HCT116 (cell line): ENCODE measurements at regions not wholly inside any gene's neighbourhood (a gene's known extent, or its start where the extent isn't known, plus 50 kb on each side); places are given as distances from the start of the nearest gene placed in this dataset.

Source experiments
- ATAC-seq: fragments of 200-7000 bp; cut with Tn5 transposase; 2 replicates; pipeline ENCODE4 v1.9.1; 2020; ENCODE audit warnings: mild to moderate bottlenecking, moderate library complexity
- BruUV-seq: library from RNA; stranded (reverse); fragments of 400-500 nt; replicated peaks from 2 replicates; lab custom pipeline; 2021; lab: Mats Ljungman, UMichigan
- CTCF ChIA-PET: fragments of 300-600 bp; sonication (Branson Sonifier 250); formaldehyde crosslinking; loops from one replicate; lab custom pipeline; 2021; ENCODE audit warnings: antibody characterized with exemption; lab: Charles Lee
- POLR2A ChIA-PET: fragments of 300-600, 350-600 bp; sonication (Branson Sonifier 250); formaldehyde crosslinking; loops from one replicate; lab custom pipeline; 2021; ENCODE audit warnings: antibody characterized with exemption; lab: Charles Lee
- RAD21 ChIA-PET, 2 experiments: fragments of 300-600 bp; sonication (Branson Sonifier 250); formaldehyde crosslinking; loops; one replicate each; lab custom pipeline; 2023; ENCODE audit warnings: low total read pairs in 2 of 2; ENCODE audit not compliant: uncharacterized antibody in 2 of 2, unreplicated experiment in 2 of 2, low non-redundant PET in 1 of 2; lab: Charles Lee
- DNase-seq: peaks from one replicate; pipeline ENCODE4 v3.0.0-alpha.2; 2010; ENCODE audit warnings: low read depth, low spot score
- H2AFZ ChIP-seq: fragments of 200-600 bp; shearing (Covaris generic), sonication (generic); 2 replicates; pipeline ENCODE4 v1.6.1; 2017; ENCODE audit warnings: low read depth, mixed run types, mixed read lengths, antibody characterized with exemption, low read length; ENCODE audit not compliant: poor library complexity, severe bottlenecking
- H3K27ac ChIP-seq: 2 replicates; pipeline ENCODE4 v1.5.1; 2012; ENCODE audit warnings: low read depth, low read length
- H3K27me3 ChIP-seq: fragments of 200-600 bp; sonication (generic); 2 replicates; pipeline ENCODE4 v1.6.1; 2016; ENCODE audit warnings: mixed run types, low read length, mixed read lengths; ENCODE audit not compliant: insufficient read depth
- H3K36me3 ChIP-seq, 2 experiments: fragments of 200-500 bp in 1 of 2; fragments of 200-600 bp in 1 of 2; sonication (Bioruptor generic) in 1 of 2; sonication (generic) in 1 of 2; 2 replicates each; pipeline versions ENCODE4 v1.5.1 to v1.6.1; 2014 to 2016; ENCODE audit warnings: low read length in 2 of 2, inconsistent platforms in 1 of 2, mixed read lengths in 1 of 2, mixed run types in 1 of 2; ENCODE audit not compliant: insufficient read depth in 2 of 2, control insufficient read depth in 1 of 2
- H3K4me1 ChIP-seq, 2 experiments: fragments of 200-600 bp in 1 of 2; sonication (generic) in 1 of 2; 2 replicates each; pipeline versions ENCODE4 v1.5.1 to v1.6.1; 2012 to 2017; ENCODE audit warnings: low read length in 2 of 2, inconsistent platforms in 1 of 2, mild to moderate bottlenecking in 1 of 2, mixed read lengths in 1 of 2, mixed run types in 1 of 2, moderate library complexity in 1 of 2; ENCODE audit not compliant: insufficient read depth in 2 of 2, control insufficient read depth in 1 of 2
- H3K4me2 ChIP-seq: fragments of 200-600 bp; sonication (generic); 2 replicates; pipeline ENCODE4 v1.6.1; 2017; ENCODE audit warnings: mixed run types, low read length, mixed read lengths
- H3K4me3 ChIP-seq, 2 experiments: fragments of 200-600 bp in 1 of 2; sonication (generic) in 1 of 2; replicated peaks in 1 of 2; 2 replicates each; pipeline ENCODE4 v1.5.1; 2011 to 2016; ENCODE audit warnings: low read length in 2 of 2, control low read depth in 1 of 2, low read depth in 1 of 2, mild to moderate bottlenecking in 1 of 2, mixed read lengths in 1 of 2, mixed run types in 1 of 2
- H3K79me2 ChIP-seq: fragments of 200-600 bp; sonication (generic); 2 replicates; pipeline ENCODE4 v1.6.1; 2017; ENCODE audit warnings: mild to moderate bottlenecking, mixed run types, low read length, moderate library complexity, mixed read lengths; ENCODE audit not compliant: insufficient read depth
- H3K9ac ChIP-seq: fragments of 200-600 bp; sonication (generic); 2 replicates; pipeline ENCODE4 v1.6.1; 2016; ENCODE audit warnings: low read length, mixed read lengths
- H3K9me2 ChIP-seq: fragments of 200-600 bp; sonication (generic), shearing (Covaris generic); 2 replicates; pipeline ENCODE4 v1.6.1; 2017; ENCODE audit warnings: mixed run types, mild to moderate bottlenecking, moderate library complexity; ENCODE audit not compliant: insufficient read depth
- H3K9me3 ChIP-seq, 2 experiments: fragments of 200-500 bp in 1 of 2; fragments of 200-600 bp in 1 of 2; sonication (Bioruptor generic) in 1 of 2; sonication (generic) in 1 of 2; 2 replicates each; pipeline ENCODE4 v1.6.1; 2014 to 2017; ENCODE audit warnings: low read length in 2 of 2, mixed read lengths in 2 of 2, inconsistent platforms in 1 of 2, low read depth in 1 of 2, mild to moderate bottlenecking in 1 of 2, mixed run types in 1 of 2, moderate library complexity in 1 of 2; ENCODE audit not compliant: control insufficient read depth in 1 of 2, insufficient read depth in 1 of 2
- H4K20me1 ChIP-seq: fragments of 200-600 bp; sonication (generic), shearing (Covaris generic); 2 replicates; pipeline ENCODE4 v1.6.1; 2017; ENCODE audit warnings: mixed run types, mild to moderate bottlenecking, moderate library complexity; ENCODE audit not compliant: insufficient read depth
- CBX3 ChIP-seq: IDR thresholded peaks from 2 replicates; pipeline ENCODE4 v1.6.1; 2012; ENCODE audit warnings: low read depth
- CEBPB ChIP-seq: IDR thresholded peaks from 2 replicates; pipeline ENCODE4 v1.6.1; 2012; ENCODE audit warnings: low read depth
- CTCF ChIP-seq, 3 experiments: fragments of 200-600 bp in 1 of 3; sonication (generic) in 1 of 3; IDR thresholded peaks in 2 of 3; conservative IDR thresholded peaks in 1 of 3; 2 replicates each; pipeline ENCODE4 v1.5.1; 2012 to 2017; ENCODE audit warnings: low read depth in 2 of 3, low read length in 2 of 3, antibody characterized with exemption in 1 of 3, borderline replicate concordance in 1 of 3, control low read depth in 1 of 3, mild to moderate bottlenecking in 1 of 3, mixed read lengths in 1 of 3, mixed run types in 1 of 3, moderate library complexity in 1 of 3; ENCODE audit not compliant: insufficient read depth in 1 of 3
- EGR1 ChIP-seq: IDR thresholded peaks from 2 replicates; pipeline ENCODE4 v1.6.1; 2012; ENCODE audit warnings: low read depth
- ELF1 ChIP-seq: IDR thresholded peaks from 2 replicates; pipeline ENCODE4 v1.6.1; 2012; ENCODE audit warnings: low read depth, borderline replicate concordance
- MAX ChIP-seq: IDR thresholded peaks from 2 replicates; pipeline ENCODE4 v1.6.1; 2012
- RAD21 ChIP-seq: IDR thresholded peaks from 2 replicates; pipeline ENCODE4 v1.6.1; 2012; ENCODE audit warnings: low read depth, mild to moderate bottlenecking
- SIN3A ChIP-seq: IDR thresholded peaks from 2 replicates; pipeline ENCODE4 v1.6.1; 2012; ENCODE audit warnings: low read depth
- SP1 ChIP-seq: IDR thresholded peaks from 2 replicates; pipeline ENCODE4 v1.6.1; 2012; ENCODE audit warnings: low read depth
- SRF ChIP-seq: IDR thresholded peaks from 2 replicates; pipeline ENCODE4 v1.6.1; 2012; ENCODE audit warnings: low read depth
- TCF7L2 ChIP-seq: IDR thresholded peaks from 2 replicates; pipeline ENCODE4 v1.7.0; 2011; ENCODE audit warnings: borderline replicate concordance, inconsistent platforms; ENCODE audit not compliant: insufficient read depth, insufficient read length; ENCODE audit errors: extremely low read depth
- YY1 ChIP-seq: IDR thresholded peaks from 2 replicates; pipeline ENCODE4 v1.6.1; 2011; ENCODE audit warnings: low read length, low read depth, moderate library complexity, mild to moderate bottlenecking; ENCODE audit not compliant: insufficient replicate concordance; ENCODE audit errors: extremely low read depth
- ZFX ChIP-seq: fragments of 450-650 bp; IDR thresholded peaks from 2 replicates; pipeline ENCODE4 v1.6.1; 2017
- intact Hi-C: fragments of 100-400 bp; cut with micrococcal nuclease; formaldehyde crosslinking; loops from 2 replicates; pipeline ENCODE4 v1.10.0; 2022

- RAD21 ChIA-PET: no interaction called here
- Histone ChIP-seq H3K4me1 (peaks cover 9 to 17% of the 10 kb centered on the region in 2 experiments; a peak in 3 of 4 replicates), H3K4me3 (no peak overlapping the region), H2AFZ (no peak overlapping the region), H3K9me2 (no peaks in the 10 kb centered on the region), H3K27ac (no peak overlapping the region), H4K20me1 (no peaks in the 10 kb centered on the region), H3K36me3 (no peaks in the 10 kb centered on the region), H3K9me3 (no peaks in the 10 kb centered on the region), H3K9ac (no peak overlapping the region), H3K4me2 (no peak overlapping the region; the same call in 1 of the 2 replicates), H3K27me3 (no peaks in the 10 kb centered on the region), H3K79me2 (no peaks in the 10 kb centered on the region)
- POLR2A ChIA-PET: no interaction called here
- BruUV-seq: no TSS peak
- ATAC-seq: no peak
- DNase-seq: no peak
- intact Hi-C loops: no loop called here
- no peak for TF ChIP-seq MAX
- TF ChIP-seq SRF: no peak
- no peak for TF ChIP-seq ELF1
- no peak for TF ChIP-seq CBX3
- TF ChIP-seq CEBPB: no peak
- no peak for TF ChIP-seq CTCF (IDR thresholded peaks at IDR 0.05 in 2 of 3, conservative IDR thresholded peaks at IDR 0.05 in 1 of 3; ENCODE audit: borderline replicate concordance in 1 of 3, insufficient read depth in 1 of 3, low read depth in 2 of 3, low read length in 2 of 3)
- no peak for TF ChIP-seq RAD21
- no peak for TF ChIP-seq SIN3A
- TF ChIP-seq SP1: no peak
- TF ChIP-seq TCF7L2: no peak
- TF ChIP-seq ZFX: no peak
- no peak for TF ChIP-seq EGR1
- no peak for TF ChIP-seq YY1
- CTCF ChIA-PET: no interaction called here
Measured at GRCh38 chr2:47251404-47251675, 75.0 kb upstream of the CALM2 start.
